Parathyroid adenoma (tissue), 2 donors: ENCODE measurements at regions not wholly inside any gene's neighbourhood (a gene's known extent, or its start where the extent isn't known, plus 50 kb on each side); places are given as distances from the start of the nearest gene placed in this dataset.
"Not testable (repeated sequence)": the region's sequence is repeated elsewhere in the genome, so short reads cannot be mapped to it uniquely, and the experiment has no call there.

Experiments used
- H2AFZ ChIP-seq: fragments of 300-600 bp; sonication (generic); one replicate; pipeline ENCODE4 v1.7.0; 2017; ENCODE audit warnings: antibody characterized with exemption, mild to moderate bottlenecking
- H3K27ac ChIP-seq: fragments of 300-600 bp; sonication (generic); one replicate; pipeline ENCODE4 v1.7.0; 2017
- H3K27me3 ChIP-seq: fragments of 300-600 bp; sonication (generic); one replicate; pipeline ENCODE4 v1.7.0; 2017; ENCODE audit warnings: low read length; ENCODE audit not compliant: control insufficient read depth, insufficient read depth
- H3K36me3 ChIP-seq: fragments of 300-600 bp; sonication (generic); one replicate; pipeline ENCODE4 v1.7.0; 2017; ENCODE audit warnings: low read length; ENCODE audit not compliant: control insufficient read depth, insufficient read depth
- H3K4me1 ChIP-seq: fragments of 300-600 bp; sonication (generic); one replicate; pipeline ENCODE4 v1.7.0; 2017; ENCODE audit warnings: control low read depth
- H3K4me2 ChIP-seq: fragments of 300-600 bp; sonication (generic); one replicate; pipeline ENCODE4 v1.7.0; 2017; ENCODE audit warnings: low read length
- H3K4me3 ChIP-seq: fragments of 300-600 bp; sonication (generic); one replicate; pipeline ENCODE4 v1.7.0; 2017; ENCODE audit warnings: low read depth, low read length
- H3K79me2 ChIP-seq: fragments of 300-600 bp; sonication (generic); one replicate; pipeline ENCODE4 v1.7.0; 2017; ENCODE audit warnings: control low read depth
- H3K9ac ChIP-seq: fragments of 300-600 bp; sonication (generic); one replicate; pipeline ENCODE4 v1.7.0; 2017; ENCODE audit warnings: mild to moderate bottlenecking
- H3K9me3 ChIP-seq: fragments of 300-600 bp; sonication (generic); one replicate; pipeline ENCODE4 v1.7.0; 2017; ENCODE audit warnings: low read length; ENCODE audit not compliant: control insufficient read depth
- TF ChIP-seq, protein P1 (sequence below): fragments of 300-600 bp; sonication (generic); IDR thresholded peaks from one replicate; pipeline ENCODE4 v1.7.0; 2017; ENCODE audit warnings: antibody characterized with exemption, mild to moderate bottlenecking
- donor health status: primary hyperparathyroidism.

- H3K4me2 ChIP-seq: no peak overlapping the region
- H3K9ac ChIP-seq: no peak overlapping the region
- TF ChIP-seq, protein P1, sequence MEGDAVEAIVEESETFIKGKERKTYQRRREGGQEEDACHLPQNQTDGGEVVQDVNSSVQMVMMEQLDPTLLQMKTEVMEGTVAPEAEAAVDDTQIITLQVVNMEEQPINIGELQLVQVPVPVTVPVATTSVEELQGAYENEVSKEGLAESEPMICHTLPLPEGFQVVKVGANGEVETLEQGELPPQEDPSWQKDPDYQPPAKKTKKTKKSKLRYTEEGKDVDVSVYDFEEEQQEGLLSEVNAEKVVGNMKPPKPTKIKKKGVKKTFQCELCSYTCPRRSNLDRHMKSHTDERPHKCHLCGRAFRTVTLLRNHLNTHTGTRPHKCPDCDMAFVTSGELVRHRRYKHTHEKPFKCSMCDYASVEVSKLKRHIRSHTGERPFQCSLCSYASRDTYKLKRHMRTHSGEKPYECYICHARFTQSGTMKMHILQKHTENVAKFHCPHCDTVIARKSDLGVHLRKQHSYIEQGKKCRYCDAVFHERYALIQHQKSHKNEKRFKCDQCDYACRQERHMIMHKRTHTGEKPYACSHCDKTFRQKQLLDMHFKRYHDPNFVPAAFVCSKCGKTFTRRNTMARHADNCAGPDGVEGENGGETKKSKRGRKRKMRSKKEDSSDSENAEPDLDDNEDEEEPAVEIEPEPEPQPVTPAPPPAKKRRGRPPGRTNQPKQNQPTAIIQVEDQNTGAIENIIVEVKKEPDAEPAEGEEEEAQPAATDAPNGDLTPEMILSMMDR: no peak
- H3K36me3 ChIP-seq: no peaks in the 10 kb centered on the region
- no peak overlapping the region for H3K4me3 ChIP-seq
- H2AFZ ChIP-seq: no peak overlapping the region
- H3K79me2 ChIP-seq: no peaks in the 10 kb centered on the region
- no peaks in the 10 kb centered on the region for H3K27me3 ChIP-seq
- no peak overlapping the region for H3K27ac ChIP-seq
- H3K4me1 ChIP-seq: no peaks in the 10 kb centered on the region
- no peaks in the 10 kb centered on the region for H3K9me3 ChIP-seq
These were observed 1646.9 kb upstream of the ADGRL3 start for GRCh38 chr4:59553063-59553720.

GRCh38 chr4:59553721-59554091 lies 1646.4 kb upstream of the ADGRL3 start:
- Histone ChIP-seq H3K36me3 (no peaks in the 10 kb centered on the region), H3K4me1 (no peaks in the 10 kb centered on the region), H3K79me2 (no peaks in the 10 kb centered on the region), H3K27ac (no peak overlapping the region), H2AFZ (no peak overlapping the region), H3K9ac (no peak overlapping the region), H3K9me3 (no peaks in the 10 kb centered on the region), H3K4me3 (no peak overlapping the region), H3K27me3 (no peaks in the 10 kb centered on the region), H3K4me2 (no peak overlapping the region)
- TF ChIP-seq, protein P1: no peak

DNA sequence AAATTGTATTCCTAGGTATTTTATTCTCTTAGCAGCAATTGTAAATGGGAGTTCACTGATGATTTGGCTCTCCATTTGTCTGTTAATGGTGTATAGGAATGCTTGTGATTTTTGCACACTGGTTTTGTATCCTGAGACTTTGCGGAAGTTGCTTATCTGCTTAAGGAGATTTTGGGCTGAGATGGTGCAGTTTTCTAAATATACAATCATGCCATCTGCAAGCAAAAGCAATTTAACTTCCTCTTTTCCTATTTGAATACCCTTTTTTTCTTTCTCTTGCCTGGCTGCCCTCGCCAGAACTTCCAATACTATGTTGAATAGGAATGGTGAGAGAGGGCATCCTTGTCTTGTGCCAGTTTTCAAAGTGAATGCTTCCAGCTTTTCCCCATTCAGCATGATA lies 1643.9 kb upstream of the ADGRL3 start:
- not testable (repeated sequence) for H3K4me2 ChIP-seq, H3K36me3 ChIP-seq, H3K4me1 ChIP-seq, H3K4me3 ChIP-seq, H3K9me3 ChIP-seq, H3K9ac ChIP-seq, H3K27me3 ChIP-seq, H3K27ac ChIP-seq, H3K79me2 ChIP-seq, H2AFZ ChIP-seq

- H3K36me3 ChIP-seq, H3K9me3 ChIP-seq: not testable (repeated sequence)
These were observed 1639.9 kb upstream of the ADGRL3 start for GRCh38 chr4:59560141-59560648.

DNA sequence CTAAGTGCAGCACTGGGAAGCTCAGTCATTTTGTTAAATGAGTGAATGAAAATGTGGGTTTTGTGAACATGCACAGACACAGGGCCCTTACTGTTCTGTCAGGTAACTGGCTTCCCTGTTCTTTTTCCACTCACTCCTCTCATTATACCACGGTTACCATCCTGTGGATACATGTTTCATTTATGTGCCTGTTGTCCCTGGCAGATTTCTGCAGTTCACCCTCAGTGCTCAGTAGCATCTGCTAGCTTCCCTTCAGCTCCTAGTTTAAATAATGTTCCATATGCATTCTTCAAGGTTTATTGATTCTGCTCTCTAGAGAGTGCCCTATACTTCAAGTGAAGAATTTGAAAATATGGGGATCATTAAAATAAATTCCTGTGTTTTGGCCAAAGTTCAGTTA lies 1634.3 kb upstream of the ADGRL3 start:
- H3K4me3 ChIP-seq: no peak overlapping the region
- H3K4me1 ChIP-seq: no peaks in the 10 kb centered on the region
- H3K4me2 ChIP-seq: no peak overlapping the region
- no peaks in the 10 kb centered on the region for H3K36me3 ChIP-seq
- H2AFZ ChIP-seq: no peak overlapping the region
- TF ChIP-seq, protein P1: no peak
- no peak overlapping the region for H3K27ac ChIP-seq
- no peaks in the 10 kb centered on the region for H3K79me2 ChIP-seq
- H3K27me3 ChIP-seq: no peaks in the 10 kb centered on the region
- no peaks in the 10 kb centered on the region for H3K9me3 ChIP-seq
- H3K9ac ChIP-seq: no peak overlapping the region

More at GRCh38 chr4:59560141-59560648, 1639.9 kb upstream of the ADGRL3 start:
- not testable (repeated sequence) for H3K9ac ChIP-seq, H3K79me2 ChIP-seq, H2AFZ ChIP-seq, H3K4me2 ChIP-seq, H3K27me3 ChIP-seq, H3K27ac ChIP-seq, H3K4me1 ChIP-seq, H3K4me3 ChIP-seq
